GM23338 (cell line): ENCODE measurements at regions not wholly inside any gene's neighbourhood (a gene's known extent, or its start where the extent isn't known, plus 50 kb on each side); places are given as distances from the start of the nearest gene placed in this dataset.

Experiments
- ATAC-seq: fragments of 200-7000 bp; cut with Tn5 transposase; 3 replicates; pipeline ENCODE4 v1.9.1; 2020
- DNase-seq: peaks from one replicate; pipeline ENCODE4 v3.0.0-alpha.2; 2015; ENCODE audit warnings: low spot score
- H2AFZ ChIP-seq: fragments of 200-600 bp; sonication (generic); 2 replicates; pipeline ENCODE4 v1.8.0; 2016; ENCODE audit warnings: antibody characterized with exemption, mild to moderate bottlenecking, moderate library complexity
- H3F3A ChIP-seq: fragments of 200-600 bp; sonication (generic); replicated peaks from 2 replicates; pipeline ENCODE4 v1.8.0; 2017; ENCODE audit warnings: antibody characterized with exemption, mixed run types, low read depth
- H3K27ac ChIP-seq: fragments of 200-600 bp; sonication (generic); 2 replicates; pipeline ENCODE4 v1.6.1; 2016; ENCODE audit warnings: low read depth
- H3K27me3 ChIP-seq: fragments of 200-600 bp; sonication (generic); 2 replicates; pipeline ENCODE4 v1.8.0; 2016; ENCODE audit warnings: mild to moderate bottlenecking, mixed run types, moderate library complexity; ENCODE audit not compliant: insufficient read depth
- H3K36me3 ChIP-seq: fragments of 200-600 bp; sonication (generic); 2 replicates; pipeline ENCODE4 v1.8.0; 2016; ENCODE audit warnings: mild to moderate bottlenecking; ENCODE audit not compliant: insufficient read depth
- H3K4me1 ChIP-seq: fragments of 200-600 bp; sonication (generic); 2 replicates; pipeline ENCODE4 v1.8.0; 2016; ENCODE audit warnings: mild to moderate bottlenecking, moderate library complexity; ENCODE audit not compliant: insufficient read depth
- H3K4me2 ChIP-seq: fragments of 200-600 bp; sonication (generic); 2 replicates; pipeline ENCODE4 v1.7.1; 2017; ENCODE audit warnings: mixed run types
- H3K4me3 ChIP-seq: fragments of 200-600 bp; sonication (generic); 2 replicates; pipeline ENCODE4 v1.6.1; 2016; ENCODE audit warnings: mixed run types
- H3K79me2 ChIP-seq: fragments of 200-600 bp; sonication (generic); replicated peaks from 2 replicates; pipeline ENCODE4 v1.8.0; 2017; ENCODE audit warnings: mild to moderate bottlenecking; ENCODE audit not compliant: insufficient read depth
- H3K9me2 ChIP-seq: fragments of 200-600 bp; sonication (generic); 2 replicates; pipeline ENCODE4 v1.8.0; 2017; ENCODE audit not compliant: insufficient read depth
- H4K20me1 ChIP-seq: fragments of 200-600 bp; sonication (generic); replicated peaks from 2 replicates; pipeline ENCODE4 v1.8.0; 2017; ENCODE audit warnings: mild to moderate bottlenecking; ENCODE audit not compliant: insufficient read depth
- H3K27ac Mint-ChIP-seq: 2 replicates; pipeline ENCODE4 v1.8.0; 2020; ENCODE audit warnings: inconsistent platforms, mild to moderate bottlenecking, moderate library complexity, mixed read lengths
- H3K27me3 Mint-ChIP-seq: 3 replicates; pipeline ENCODE4 v1.8.0; 2022; ENCODE audit warnings: low read depth, mild to moderate bottlenecking, moderate library complexity, mixed read lengths, inconsistent platforms; ENCODE audit not compliant: insufficient read depth, poor library complexity
- H3K36me3 Mint-ChIP-seq: 3 replicates; pipeline ENCODE4 v1.8.0; 2021; ENCODE audit warnings: low read depth, mild to moderate bottlenecking, inconsistent platforms, moderate library complexity, mixed read lengths
- H3K4me1 Mint-ChIP-seq: 3 replicates; pipeline ENCODE4 v1.8.0; 2020; ENCODE audit warnings: mild to moderate bottlenecking, inconsistent platforms, mixed read lengths
- H3K4me3 Mint-ChIP-seq: 3 replicates; pipeline ENCODE4 v1.8.0; 2021; ENCODE audit warnings: moderate library complexity, mild to moderate bottlenecking, inconsistent platforms, mixed read lengths
- H3K9me3 Mint-ChIP-seq: 3 replicates; pipeline ENCODE4 v1.8.0; 2020; ENCODE audit warnings: moderate library complexity, mild to moderate bottlenecking, inconsistent platforms, mixed read lengths
- CREB1 ChIP-seq: fragments of 250-450 bp; sonication (Bioruptor Pico); IDR thresholded peaks from 2 replicates; pipeline ENCODE4 v1.5.0; 2020; ENCODE audit warnings: low read depth, mild to moderate bottlenecking, moderate library complexity
- CTCF ChIP-seq, 2 experiments: fragments of 200-600 bp in 1 of 2; sonication (generic) in 1 of 2; conservative IDR thresholded peaks; 2 replicates each; pipeline versions ENCODE4 v1.5.1 to v1.6.1; 2016 to 2017; ENCODE audit warnings: antibody characterized with exemption in 2 of 2, low read depth in 2 of 2, mild to moderate bottlenecking in 2 of 2, moderate library complexity in 1 of 2
- EZH2 ChIP-seq: fragments of 200-600 bp; sonication (generic); IDR thresholded peaks from one replicate; pipeline ENCODE4 v1.8.0; 2017; ENCODE audit warnings: antibody characterized with exemption, mild to moderate bottlenecking, low read depth; ENCODE audit not compliant: unreplicated experiment
- EZH2phosphoT487 ChIP-seq: fragments of 200-600 bp; sonication (generic); IDR thresholded peaks from one replicate; pipeline ENCODE4 v1.8.1; 2018; ENCODE audit warnings: antibody characterized with exemption; ENCODE audit not compliant: unreplicated experiment
- JUNB ChIP-seq: IDR thresholded peaks from one replicate; pipeline ENCODE4 v1.6.1; 2016; ENCODE audit warnings: antibody characterized with exemption; ENCODE audit not compliant: unreplicated experiment
- NANOG ChIP-seq: IDR thresholded peaks from 2 replicates; pipeline ENCODE4 v1.6.1; 2016; ENCODE audit warnings: antibody characterized with exemption, borderline replicate concordance
- POLR2AphosphoS5 ChIP-seq: IDR thresholded peaks from 2 replicates; pipeline ENCODE4 v1.6.1; 2016; ENCODE audit warnings: antibody characterized with exemption, low read depth
- STAT1 ChIP-seq: IDR thresholded peaks from one replicate; pipeline ENCODE4 v1.6.1; 2016; ENCODE audit warnings: antibody characterized with exemption; ENCODE audit not compliant: unreplicated experiment
- ZNF114 ChIP-seq: fragments of 250-450 bp; sonication (Bioruptor Pico); IDR thresholded peaks from 2 replicates; pipeline ENCODE4 v1.5.0; 2020; ENCODE audit warnings: mild to moderate bottlenecking, moderate library complexity
- ZNF331 ChIP-seq: fragments of 250-450 bp; sonication (Bioruptor Pico); IDR thresholded peaks from 2 replicates; pipeline ENCODE4 v1.5.0; 2020; ENCODE audit warnings: low read depth, mild to moderate bottlenecking, moderate library complexity
- TF ChIP-seq, protein P1 (sequence below): IDR thresholded peaks from one replicate; pipeline ENCODE4 v1.6.1; 2018; ENCODE audit warnings: antibody characterized with exemption; ENCODE audit not compliant: unreplicated experiment
- TF ChIP-seq, protein P2 (sequence below): fragments of 250-450 bp; sonication (Bioruptor Pico); IDR thresholded peaks from 2 replicates; pipeline ENCODE4 v1.5.0; 2020; ENCODE audit warnings: mild to moderate bottlenecking, moderate library complexity
- TF ChIP-seq, protein P3 (sequence below): IDR thresholded peaks from 2 replicates; pipeline ENCODE4 v1.6.1; 2016; ENCODE audit warnings: antibody characterized with exemption

- Histone ChIP-seq H3K4me2 (peak overlapping the region; percentile 31; the same call in 1 of the 2 replicates), H3K4me3 (peak overlapping the region; percentile 27; the same call in 1 of the 2 replicates), H3K36me3 (no peaks in the 10 kb centered on the region), H3K27ac (peak overlapping the region; percentile 75), H2AFZ (0 out of 2 replicates have a peak overlapping the region, but pooled peaks have one; percentile 12), H3K79me2 (no peaks in the 10 kb centered on the region), H3K9me2 (no peaks in the 10 kb centered on the region), H4K20me1 (no peaks in the 10 kb centered on the region), H3F3A (no peaks in the 10 kb centered on the region), H3K27me3 (no peaks in the 10 kb centered on the region), H3K4me1 (peaks cover 19% of the 10 kb centered on the region)
- peaks cover 23% of the 10 kb centered on the region for H3K4me1 Mint-ChIP-seq
- no peak overlapping the region for H3K27ac Mint-ChIP-seq
- no peak overlapping the region for H3K4me3 Mint-ChIP-seq
- H3K27me3 Mint-ChIP-seq: no peaks in the 10 kb centered on the region
- TF ChIP-seq POLR2AphosphoS5: no peak
- no peak for TF ChIP-seq JUNB
- no peak for TF ChIP-seq ZNF331 (CRISPR knock-in tag)
- TF ChIP-seq ZNF114 (CRISPR knock-in tag): no peak
- no peak for TF ChIP-seq EZH2phosphoT487
- TF ChIP-seq STAT1: no peak
- no peak for TF ChIP-seq CTCF (conservative IDR thresholded peaks at IDR 0.05; ENCODE audit: low read depth in 2 of 2)
- TF ChIP-seq, protein P1, sequence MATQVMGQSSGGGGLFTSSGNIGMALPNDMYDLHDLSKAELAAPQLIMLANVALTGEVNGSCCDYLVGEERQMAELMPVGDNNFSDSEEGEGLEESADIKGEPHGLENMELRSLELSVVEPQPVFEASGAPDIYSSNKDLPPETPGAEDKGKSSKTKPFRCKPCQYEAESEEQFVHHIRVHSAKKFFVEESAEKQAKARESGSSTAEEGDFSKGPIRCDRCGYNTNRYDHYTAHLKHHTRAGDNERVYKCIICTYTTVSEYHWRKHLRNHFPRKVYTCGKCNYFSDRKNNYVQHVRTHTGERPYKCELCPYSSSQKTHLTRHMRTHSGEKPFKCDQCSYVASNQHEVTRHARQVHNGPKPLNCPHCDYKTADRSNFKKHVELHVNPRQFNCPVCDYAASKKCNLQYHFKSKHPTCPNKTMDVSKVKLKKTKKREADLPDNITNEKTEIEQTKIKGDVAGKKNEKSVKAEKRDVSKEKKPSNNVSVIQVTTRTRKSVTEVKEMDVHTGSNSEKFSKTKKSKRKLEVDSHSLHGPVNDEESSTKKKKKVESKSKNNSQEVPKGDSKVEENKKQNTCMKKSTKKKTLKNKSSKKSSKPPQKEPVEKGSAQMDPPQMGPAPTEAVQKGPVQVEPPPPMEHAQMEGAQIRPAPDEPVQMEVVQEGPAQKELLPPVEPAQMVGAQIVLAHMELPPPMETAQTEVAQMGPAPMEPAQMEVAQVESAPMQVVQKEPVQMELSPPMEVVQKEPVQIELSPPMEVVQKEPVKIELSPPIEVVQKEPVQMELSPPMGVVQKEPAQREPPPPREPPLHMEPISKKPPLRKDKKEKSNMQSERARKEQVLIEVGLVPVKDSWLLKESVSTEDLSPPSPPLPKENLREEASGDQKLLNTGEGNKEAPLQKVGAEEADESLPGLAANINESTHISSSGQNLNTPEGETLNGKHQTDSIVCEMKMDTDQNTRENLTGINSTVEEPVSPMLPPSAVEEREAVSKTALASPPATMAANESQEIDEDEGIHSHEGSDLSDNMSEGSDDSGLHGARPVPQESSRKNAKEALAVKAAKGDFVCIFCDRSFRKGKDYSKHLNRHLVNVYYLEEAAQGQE: no peak
- TF ChIP-seq, protein P2, sequence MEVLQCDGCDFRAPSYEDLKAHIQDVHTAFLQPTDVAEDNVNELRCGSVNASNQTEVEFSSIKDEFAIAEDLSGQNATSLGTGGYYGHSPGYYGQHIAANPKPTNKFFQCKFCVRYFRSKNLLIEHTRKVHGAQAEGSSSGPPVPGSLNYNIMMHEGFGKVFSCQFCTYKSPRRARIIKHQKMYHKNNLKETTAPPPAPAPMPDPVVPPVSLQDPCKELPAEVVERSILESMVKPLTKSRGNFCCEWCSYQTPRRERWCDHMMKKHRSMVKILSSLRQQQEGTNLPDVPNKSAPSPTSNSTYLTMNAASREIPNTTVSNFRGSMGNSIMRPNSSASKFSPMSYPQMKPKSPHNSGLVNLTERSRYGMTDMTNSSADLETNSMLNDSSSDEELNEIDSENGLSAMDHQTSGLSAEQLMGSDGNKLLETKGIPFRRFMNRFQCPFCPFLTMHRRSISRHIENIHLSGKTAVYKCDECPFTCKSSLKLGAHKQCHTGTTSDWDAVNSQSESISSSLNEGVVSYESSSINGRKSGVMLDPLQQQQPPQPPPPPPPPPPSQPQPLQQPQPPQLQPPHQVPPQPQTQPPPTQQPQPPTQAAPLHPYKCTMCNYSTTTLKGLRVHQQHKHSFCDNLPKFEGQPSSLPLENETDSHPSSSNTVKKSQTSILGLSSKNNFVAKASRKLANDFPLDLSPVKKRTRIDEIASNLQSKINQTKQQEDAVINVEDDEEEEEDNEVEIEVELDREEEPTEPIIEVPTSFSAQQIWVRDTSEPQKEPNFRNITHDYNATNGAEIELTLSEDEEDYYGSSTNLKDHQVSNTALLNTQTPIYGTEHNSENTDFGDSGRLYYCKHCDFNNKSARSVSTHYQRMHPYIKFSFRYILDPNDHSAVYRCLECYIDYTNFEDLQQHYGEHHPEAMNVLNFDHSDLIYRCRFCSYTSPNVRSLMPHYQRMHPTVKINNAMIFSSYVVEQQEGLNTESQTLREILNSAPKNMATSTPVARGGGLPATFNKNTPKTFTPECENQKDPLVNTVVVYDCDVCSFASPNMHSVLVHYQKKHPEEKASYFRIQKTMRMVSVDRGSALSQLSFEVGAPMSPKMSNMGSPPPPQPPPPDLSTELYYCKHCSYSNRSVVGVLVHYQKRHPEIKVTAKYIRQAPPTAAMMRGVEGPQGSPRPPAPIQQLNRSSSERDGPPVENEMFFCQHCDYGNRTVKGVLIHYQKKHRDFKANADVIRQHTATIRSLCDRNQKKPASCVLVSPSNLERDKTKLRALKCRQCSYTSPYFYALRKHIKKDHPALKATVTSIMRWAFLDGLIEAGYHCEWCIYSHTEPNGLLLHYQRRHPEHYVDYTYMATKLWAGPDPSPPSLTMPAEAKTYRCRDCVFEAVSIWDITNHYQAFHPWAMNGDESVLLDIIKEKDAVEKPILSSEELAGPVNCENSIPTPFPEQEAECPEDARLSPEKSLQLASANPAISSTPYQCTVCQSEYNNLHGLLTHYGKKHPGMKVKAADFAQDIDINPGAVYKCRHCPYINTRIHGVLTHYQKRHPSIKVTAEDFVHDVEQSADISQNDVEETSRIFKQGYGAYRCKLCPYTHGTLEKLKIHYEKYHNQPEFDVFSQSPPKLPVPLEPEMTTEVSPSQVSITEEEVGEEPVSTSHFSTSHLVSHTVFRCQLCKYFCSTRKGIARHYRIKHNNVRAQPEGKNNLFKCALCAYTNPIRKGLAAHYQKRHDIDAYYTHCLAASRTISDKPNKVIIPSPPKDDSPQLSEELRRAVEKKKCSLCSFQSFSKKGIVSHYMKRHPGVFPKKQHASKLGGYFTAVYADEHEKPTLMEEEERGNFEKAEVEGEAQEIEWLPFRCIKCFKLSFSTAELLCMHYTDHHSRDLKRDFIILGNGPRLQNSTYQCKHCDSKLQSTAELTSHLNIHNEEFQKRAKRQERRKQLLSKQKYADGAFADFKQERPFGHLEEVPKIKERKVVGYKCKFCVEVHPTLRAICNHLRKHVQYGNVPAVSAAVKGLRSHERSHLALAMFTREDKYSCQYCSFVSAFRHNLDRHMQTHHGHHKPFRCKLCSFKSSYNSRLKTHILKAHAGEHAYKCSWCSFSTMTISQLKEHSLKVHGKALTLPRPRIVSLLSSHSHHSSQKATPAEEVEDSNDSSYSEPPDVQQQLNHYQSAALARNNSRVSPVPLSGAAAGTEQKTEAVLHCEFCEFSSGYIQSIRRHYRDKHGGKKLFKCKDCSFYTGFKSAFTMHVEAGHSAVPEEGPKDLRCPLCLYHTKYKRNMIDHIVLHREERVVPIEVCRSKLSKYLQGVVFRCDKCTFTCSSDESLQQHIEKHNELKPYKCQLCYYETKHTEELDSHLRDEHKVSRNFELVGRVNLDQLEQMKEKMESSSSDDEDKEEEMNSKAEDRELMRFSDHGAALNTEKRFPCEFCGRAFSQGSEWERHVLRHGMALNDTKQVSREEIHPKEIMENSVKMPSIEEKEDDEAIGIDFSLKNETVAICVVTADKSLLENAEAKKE (CRISPR knock-in tag): no peak
- no peak for TF ChIP-seq NANOG
- no peak for TF ChIP-seq EZH2
- TF ChIP-seq, protein P3, sequence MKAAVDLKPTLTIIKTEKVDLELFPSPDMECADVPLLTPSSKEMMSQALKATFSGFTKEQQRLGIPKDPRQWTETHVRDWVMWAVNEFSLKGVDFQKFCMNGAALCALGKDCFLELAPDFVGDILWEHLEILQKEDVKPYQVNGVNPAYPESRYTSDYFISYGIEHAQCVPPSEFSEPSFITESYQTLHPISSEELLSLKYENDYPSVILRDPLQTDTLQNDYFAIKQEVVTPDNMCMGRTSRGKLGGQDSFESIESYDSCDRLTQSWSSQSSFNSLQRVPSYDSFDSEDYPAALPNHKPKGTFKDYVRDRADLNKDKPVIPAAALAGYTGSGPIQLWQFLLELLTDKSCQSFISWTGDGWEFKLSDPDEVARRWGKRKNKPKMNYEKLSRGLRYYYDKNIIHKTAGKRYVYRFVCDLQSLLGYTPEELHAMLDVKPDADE: no peak
- TF ChIP-seq CREB1 (CRISPR knock-in tag): no peak
- H3K36me3 Mint-ChIP-seq: no peaks in the 10 kb centered on the region
- no peak; the same call in 2 of the 3 replicates for ATAC-seq
- H3K9me3 Mint-ChIP-seq: no peaks in the 10 kb centered on the region
- DNase-seq: no peak
Measured at GRCh38 chr2:106618614-106619013, 131.4 kb downstream of the CD8B2 start.
